PC-9 (cell line): ENCODE measurements at regions not wholly inside any gene's neighbourhood (a gene's known extent, or its start where the extent isn't known, plus 50 kb on each side); places are given as distances from the start of the nearest gene placed in this dataset.

Source experiments
- EZH2 ChIP-seq: fragments of 200-600 bp; sonication (generic); IDR thresholded peaks from 2 replicates; pipeline ENCODE4 v1.8.0; 2017; ENCODE audit warnings: antibody characterized with exemption, low read depth
- TF ChIP-seq, protein P1 (sequence below): fragments of 200-600 bp; sonication (generic); conservative IDR thresholded peaks from 2 replicates; pipeline ENCODE4 v1.6.1; 2017; ENCODE audit warnings: mixed run types, antibody characterized with exemption, mild to moderate bottlenecking, moderate library complexity

DNA sequence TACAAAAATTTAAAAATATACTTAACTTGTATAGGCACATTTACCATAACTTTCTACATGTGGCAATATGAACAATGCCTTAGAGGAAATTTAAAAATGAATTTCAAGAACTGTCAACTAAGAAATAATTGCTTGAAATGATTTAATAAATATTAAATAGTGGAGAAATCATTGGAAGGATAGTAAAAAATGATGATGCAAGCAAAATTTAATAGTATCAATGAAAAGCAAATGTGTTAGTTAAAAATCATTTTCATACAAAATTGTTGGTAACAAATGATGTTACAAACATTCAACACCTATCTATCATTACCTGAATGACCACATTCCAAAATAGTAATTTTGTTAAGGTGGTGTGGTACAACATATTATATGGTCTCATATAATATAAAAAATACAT lies 331.0 kb downstream of the HAO1 start:
- TF ChIP-seq, protein P1, sequence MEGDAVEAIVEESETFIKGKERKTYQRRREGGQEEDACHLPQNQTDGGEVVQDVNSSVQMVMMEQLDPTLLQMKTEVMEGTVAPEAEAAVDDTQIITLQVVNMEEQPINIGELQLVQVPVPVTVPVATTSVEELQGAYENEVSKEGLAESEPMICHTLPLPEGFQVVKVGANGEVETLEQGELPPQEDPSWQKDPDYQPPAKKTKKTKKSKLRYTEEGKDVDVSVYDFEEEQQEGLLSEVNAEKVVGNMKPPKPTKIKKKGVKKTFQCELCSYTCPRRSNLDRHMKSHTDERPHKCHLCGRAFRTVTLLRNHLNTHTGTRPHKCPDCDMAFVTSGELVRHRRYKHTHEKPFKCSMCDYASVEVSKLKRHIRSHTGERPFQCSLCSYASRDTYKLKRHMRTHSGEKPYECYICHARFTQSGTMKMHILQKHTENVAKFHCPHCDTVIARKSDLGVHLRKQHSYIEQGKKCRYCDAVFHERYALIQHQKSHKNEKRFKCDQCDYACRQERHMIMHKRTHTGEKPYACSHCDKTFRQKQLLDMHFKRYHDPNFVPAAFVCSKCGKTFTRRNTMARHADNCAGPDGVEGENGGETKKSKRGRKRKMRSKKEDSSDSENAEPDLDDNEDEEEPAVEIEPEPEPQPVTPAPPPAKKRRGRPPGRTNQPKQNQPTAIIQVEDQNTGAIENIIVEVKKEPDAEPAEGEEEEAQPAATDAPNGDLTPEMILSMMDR = no peak
- no peak for TF ChIP-seq EZH2
